ENCODE measurements at regions not wholly inside any gene's neighbourhood (a gene's known extent, or its start where the extent isn't known, plus 50 kb on each side); places are given as distances from the start of the nearest gene placed in this dataset.

- intact Hi-C loops (cut with DNase I; ENCODE audit: low total_unique reads): no loop called here
- no peaks in the 10 kb centered on the region for H3K4me1 ChIP-seq
- H3K36me3 ChIP-seq: no peaks in the 10 kb centered on the region
- no peak for TF ChIP-seq POLR2A (IDR thresholded peaks at IDR 0.05)
- no peak for TF ChIP-seq CTCF (IDR thresholded peaks at IDR 0.05)
- H3K4me3 ChIP-seq: no peak overlapping the region
- DNase-seq: no peak
- H3K27me3 ChIP-seq: no peaks in the 10 kb centered on the region
- no peaks in the 10 kb centered on the region for H3K9me3 ChIP-seq
- no peak overlapping the region for H3K27ac ChIP-seq
These were observed 236.0 kb upstream of the IRX5 start for GRCh38 chr16:54694651-54695050.

GRCh38 chr16:54693864-54694263 lies 236.8 kb upstream of the IRX5 start:
- DNase-seq: no peak
- Histone ChIP-seq H3K4me3 (no peak overlapping the region), H3K9me3 (no peaks in the 10 kb centered on the region), H3K27ac (no peak overlapping the region), H3K4me1 (no peaks in the 10 kb centered on the region), H3K36me3 (no peaks in the 10 kb centered on the region), H3K27me3 (no peaks in the 10 kb centered on the region)
- intact Hi-C loops (cut with DNase I; ENCODE audit: low total_unique reads): no loop called here
- no peak for TF ChIP-seq POLR2A (IDR thresholded peaks at IDR 0.05)
- TF ChIP-seq CTCF (IDR thresholded peaks at IDR 0.05): no peak

GRCh38 chr16:54690710-54691109 lies 240.0 kb upstream of the IRX5 start:
- Histone ChIP-seq H3K27me3 (no peaks in the 10 kb centered on the region), H3K36me3 (no peaks in the 10 kb centered on the region), H3K9me3 (no peaks in the 10 kb centered on the region), H3K4me3 (no peak overlapping the region), H3K27ac (no peak overlapping the region), H3K4me1 (no peaks in the 10 kb centered on the region)
- TF ChIP-seq POLR2A (IDR thresholded peaks at IDR 0.05) (no peak), CTCF (IDR thresholded peaks at IDR 0.05) (no peak)
- intact Hi-C loops (cut with DNase I; ENCODE audit: low total_unique reads): no loop called here
- no peak for DNase-seq

- TF ChIP-seq POLR2A (IDR thresholded peaks at IDR 0.05) (no peak), CTCF (IDR thresholded peaks at IDR 0.05) (no peak)
- Histone ChIP-seq H3K4me3 (no peak overlapping the region), H3K27me3 (no peaks in the 10 kb centered on the region), H3K27ac (no peak overlapping the region), H3K4me1 (no peaks in the 10 kb centered on the region), H3K36me3 (no peaks in the 10 kb centered on the region), H3K9me3 (no peaks in the 10 kb centered on the region)
- intact Hi-C loops (cut with DNase I; ENCODE audit: low total_unique reads): no loop called here
- no peak for DNase-seq
These were observed 240.4 kb upstream of the IRX5 start for GRCh38 chr16:54690306-54690705.

- Histone ChIP-seq H3K9me3 (no peaks in the 10 kb centered on the region), H3K36me3 (no peaks in the 10 kb centered on the region), H3K27ac (no peak overlapping the region), H3K4me1 (no peaks in the 10 kb centered on the region), H3K4me3 (no peak overlapping the region), H3K27me3 (no peaks in the 10 kb centered on the region)
- no peak for DNase-seq
- TF ChIP-seq CTCF (IDR thresholded peaks at IDR 0.05) (no peak), POLR2A (IDR thresholded peaks at IDR 0.05) (no peak)
- intact Hi-C loops (cut with DNase I; ENCODE audit: low total_unique reads): no loop called here
These were observed 241.4 kb upstream of the IRX5 start for GRCh38 chr16:54689072-54689865.
